ENCODE measurements at regions not wholly inside any gene's neighbourhood (a gene's known extent, or its start where the extent isn't known, plus 50 kb on each side); places are given as distances from the start of the nearest gene placed in this dataset.
"Not testable (repeated sequence)": the region's sequence is repeated elsewhere in the genome, so short reads cannot be mapped to it uniquely, and the experiment has no call there.

DNA sequence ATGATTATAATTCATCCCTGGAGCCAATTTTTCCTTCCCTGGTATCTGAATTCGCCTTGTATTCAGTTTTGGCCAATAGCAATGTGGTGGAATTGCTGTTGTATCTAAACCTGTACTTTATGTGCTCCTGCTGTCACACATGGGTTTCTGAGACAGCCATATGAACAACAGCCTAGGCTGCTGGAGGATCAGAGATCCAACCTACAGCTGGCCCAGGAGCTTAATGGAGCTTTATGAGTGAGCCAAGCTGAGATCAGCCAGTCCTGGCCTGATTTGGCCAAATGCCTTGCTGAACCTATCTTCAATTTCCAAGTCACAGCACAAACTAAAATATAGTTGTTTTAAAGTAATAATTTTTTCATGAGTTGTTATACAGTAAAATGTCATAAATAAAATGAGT is 1071.5 kb downstream of the PCDH7 start:
- DNase-seq, result no peak

- no peak for DNase-seq
These were observed 1073.7 kb downstream of the PCDH7 start for GRCh38 chr4:31793907-31794306.

- not testable (repeated sequence) for DNase-seq
These were observed 1076.9 kb downstream of the PCDH7 start for GRCh38 chr4:31797052-31797451.

DNA sequence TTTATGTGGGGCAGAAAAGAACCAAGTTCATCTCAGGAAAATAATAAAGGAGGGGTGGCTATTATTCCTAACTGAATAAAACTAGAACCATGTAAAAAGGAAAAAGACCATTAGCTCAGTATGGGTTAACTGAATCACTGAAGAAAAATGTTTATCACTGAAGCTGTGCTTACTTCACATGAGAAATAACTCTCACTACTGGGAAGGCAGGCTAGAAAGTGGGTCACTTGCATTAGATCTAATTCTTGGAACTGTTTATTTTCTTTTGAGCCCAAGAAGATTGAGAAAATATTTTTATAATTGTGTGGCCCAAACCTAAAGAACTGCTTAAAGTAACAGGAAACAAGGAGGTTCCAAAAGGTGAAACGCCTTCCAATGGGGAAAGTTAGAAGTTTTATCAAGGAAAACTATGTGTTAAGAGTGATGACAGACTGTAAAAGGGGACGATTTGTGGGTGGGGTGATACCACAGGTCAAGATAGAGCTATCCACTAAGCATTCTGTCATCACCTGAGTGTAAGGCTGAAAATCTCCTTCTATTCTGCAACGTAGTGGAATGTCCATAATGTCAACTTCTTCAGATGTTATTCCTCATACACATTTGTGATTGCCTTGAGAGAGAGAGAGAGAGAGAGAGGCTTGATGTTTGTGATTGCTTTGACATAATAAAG is 1083.5 kb downstream of the PCDH7 start:
- DNase-seq, result no peak

DNA sequence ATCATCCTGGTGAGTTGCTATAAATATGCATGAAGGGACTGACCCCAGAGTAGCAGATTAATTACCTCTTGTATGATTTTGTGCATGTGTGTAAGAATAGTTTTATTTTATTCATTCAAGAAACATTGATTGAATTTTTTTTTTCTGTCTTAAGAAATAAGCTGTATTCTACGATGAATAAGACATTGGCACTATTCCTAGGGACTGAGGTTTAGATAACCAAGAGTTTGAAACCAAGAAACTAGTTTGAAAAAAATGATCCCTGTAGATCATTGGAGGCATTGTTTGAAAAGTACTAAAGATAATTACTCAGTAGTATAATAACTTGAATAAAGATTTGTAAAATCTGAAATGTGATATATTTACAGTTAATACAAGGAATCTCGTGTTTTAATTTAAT is 1086.9 kb downstream of the PCDH7 start:
- DNase-seq, result no peak

GRCh38 chr4:31844350-31844749 is 1124.2 kb downstream of the PCDH7 start:
- DNase-seq, result no peak

DNA sequence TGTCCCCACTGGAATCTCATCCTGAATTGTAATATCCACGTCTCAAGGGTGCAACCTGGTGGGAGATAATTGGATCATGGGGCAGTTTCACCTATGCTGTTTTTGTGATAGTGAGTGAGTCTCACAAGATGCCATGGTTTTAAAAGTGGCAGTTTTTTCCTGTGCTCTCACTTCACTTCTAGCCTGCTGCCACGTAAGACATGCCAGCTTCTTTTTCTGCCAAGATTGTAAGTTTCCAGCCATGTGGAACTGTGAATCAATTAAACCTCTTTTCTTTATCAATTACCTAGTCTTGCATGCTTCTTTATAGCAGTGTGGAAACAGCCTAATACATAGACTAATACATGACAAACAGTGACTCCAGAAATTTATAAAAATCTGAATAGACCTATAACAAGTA is 1131.8 kb downstream of the PCDH7 start:
- no peak for DNase-seq

DNA sequence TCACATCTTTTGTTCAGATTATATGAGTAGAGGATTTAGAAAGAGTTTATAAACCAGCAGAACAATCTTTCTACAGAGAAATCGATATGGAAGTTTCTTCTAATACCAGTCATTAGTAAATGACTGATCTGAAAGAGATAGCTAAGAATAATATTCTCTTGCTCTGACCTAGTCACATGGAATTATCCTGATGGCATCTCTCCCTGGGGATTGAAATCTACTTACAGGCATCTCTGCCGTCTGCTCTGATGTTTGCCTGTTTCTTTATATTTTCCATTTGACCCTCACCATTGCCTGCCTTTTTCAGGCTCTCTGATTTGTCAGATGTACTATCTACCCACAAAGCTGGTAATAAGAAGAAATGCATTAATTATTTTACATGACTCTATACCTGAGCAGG is 1157.3 kb downstream of the PCDH7 start:
- no peak for DNase-seq

DNA sequence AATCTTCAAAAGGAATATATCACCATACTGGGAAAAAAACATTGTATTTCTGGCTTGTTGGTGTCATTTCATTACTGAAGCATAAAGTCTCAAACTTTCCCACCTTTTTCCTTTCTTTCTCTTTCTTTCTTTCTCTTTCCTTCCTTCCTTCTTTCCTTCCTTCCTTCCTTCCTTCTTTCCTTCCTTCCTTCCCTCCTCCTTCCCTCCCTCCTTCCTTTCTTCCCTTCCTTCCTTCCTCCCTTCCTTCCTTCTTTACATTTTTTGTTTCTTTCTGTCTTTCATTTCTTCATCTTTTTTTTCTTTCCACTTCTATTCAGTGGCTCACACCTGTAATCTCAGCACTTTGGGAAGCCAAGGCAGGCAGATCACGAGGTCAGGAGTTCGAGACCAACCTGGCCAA is 1160.7 kb downstream of the PCDH7 start:
- not testable (repeated sequence) for DNase-seq

DNA sequence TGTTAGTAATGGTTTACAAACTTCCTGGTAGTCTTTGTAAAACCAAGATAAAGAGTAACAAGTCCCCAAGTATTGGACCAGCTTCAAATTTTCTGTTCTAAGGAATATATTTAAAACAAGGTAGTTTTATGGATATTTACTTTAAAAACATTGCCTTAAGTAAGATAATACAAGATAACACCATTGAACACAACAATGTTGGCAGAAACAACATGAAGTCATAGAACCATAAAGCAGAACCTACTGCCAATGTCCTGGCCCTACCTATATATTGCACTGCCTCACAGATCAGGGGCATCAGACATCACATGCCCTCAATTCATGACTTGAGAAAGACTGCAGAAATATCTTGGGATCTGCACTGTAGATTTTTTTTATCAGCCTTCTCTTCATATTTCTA is 1176.2 kb downstream of the PCDH7 start:
- DNase-seq, result no peak

GRCh38 chr4:31905363-31905762 is 1185.2 kb downstream of the PCDH7 start:
- no peak for DNase-seq

GRCh38 chr4:31908261-31908660 is 1188.1 kb downstream of the PCDH7 start:
- DNase-seq, result no peak

DNA sequence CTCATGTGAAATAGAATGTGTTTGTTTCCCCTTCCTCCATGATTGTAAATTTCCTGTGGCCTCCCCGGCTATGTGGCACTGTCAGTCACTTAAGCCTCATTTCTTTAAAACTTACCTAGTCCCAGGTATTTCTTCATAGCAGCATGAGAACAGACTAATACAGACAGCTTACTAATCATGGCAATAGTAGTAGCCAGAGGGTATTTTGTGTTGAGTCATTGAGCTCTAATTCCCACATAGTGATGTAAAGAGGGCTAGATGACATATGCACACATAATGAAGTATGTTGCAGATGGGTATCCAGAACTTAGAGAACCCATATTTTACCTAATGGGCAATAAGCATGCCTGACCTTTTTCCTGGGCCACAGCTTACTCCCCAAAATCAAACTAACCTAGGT is 1197.2 kb downstream of the PCDH7 start:
- DNase-seq, result no peak

DNA sequence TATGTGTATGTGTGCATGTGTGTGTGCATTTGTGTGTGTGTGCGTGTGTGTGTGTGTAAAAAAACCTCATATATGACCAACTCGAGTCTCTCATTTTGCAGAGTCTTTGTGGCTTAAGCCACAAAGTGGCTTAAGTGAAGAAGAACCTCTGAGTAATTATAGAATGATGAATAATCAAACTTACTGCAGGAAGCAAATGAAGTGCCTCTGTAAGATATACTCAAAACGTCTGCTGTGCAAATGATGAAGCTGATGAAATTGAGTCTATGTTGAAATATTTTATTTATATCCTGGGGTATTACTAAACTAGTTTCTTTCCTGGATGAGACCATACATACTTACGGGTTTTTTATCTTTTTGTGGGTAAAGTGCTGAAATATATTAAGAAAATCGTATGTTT is 1198.7 kb downstream of the PCDH7 start:
- no peak for DNase-seq

GRCh38 chr4:31923634-31924033 is 1203.5 kb downstream of the PCDH7 start:
- DNase-seq, result no peak

DNA sequence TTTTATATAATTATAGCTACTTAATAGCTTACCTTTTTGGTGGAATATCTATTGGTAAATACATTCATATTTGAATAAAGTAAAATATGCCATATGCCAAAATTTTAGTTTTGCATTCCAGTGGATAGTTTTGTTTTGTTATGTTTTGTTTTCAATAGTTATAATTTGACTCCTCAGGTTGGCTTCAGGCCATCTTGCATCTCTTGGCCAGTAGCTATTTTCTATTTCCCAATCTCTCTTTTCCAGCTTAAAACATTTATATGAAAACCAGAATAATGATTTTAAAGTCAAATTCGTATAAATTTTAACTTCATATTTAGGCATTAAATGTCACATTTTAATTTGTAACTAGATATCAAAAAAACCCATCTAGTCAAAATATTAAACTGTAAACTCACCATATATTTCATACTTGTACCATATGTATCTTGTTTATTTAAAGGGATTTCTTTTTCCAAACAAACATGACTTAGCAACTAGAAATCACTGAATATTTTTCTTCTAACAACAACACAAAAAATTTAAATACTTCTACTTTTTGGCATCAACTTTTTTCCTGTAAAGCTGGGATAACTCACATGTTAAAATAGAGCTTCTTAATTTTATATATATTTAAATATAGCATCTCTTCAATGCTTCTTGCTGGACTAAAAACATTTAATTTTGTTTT is 1209.6 kb downstream of the PCDH7 start:
- no peak for DNase-seq

DNA sequence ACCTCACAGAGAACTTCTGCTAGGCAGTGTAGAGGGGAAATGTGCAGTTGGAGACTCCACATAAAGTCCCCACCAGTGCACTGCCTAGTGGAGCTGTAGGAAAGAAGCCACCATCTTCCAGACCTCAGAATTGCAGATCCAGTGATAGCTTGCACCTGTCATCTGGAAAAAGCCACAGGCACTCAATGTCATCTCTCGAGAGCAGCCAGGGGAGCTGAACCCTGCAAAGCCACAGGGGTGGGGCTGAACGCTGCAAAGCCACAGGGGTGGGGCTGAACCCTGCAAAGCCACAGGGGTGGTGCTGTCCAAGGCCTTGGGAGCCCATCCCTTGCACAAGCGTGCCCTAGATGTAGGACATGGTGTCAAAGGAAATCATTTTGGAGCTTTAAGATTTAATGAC is 1226.3 kb downstream of the PCDH7 start:
- DNase-seq, result no peak

DNA sequence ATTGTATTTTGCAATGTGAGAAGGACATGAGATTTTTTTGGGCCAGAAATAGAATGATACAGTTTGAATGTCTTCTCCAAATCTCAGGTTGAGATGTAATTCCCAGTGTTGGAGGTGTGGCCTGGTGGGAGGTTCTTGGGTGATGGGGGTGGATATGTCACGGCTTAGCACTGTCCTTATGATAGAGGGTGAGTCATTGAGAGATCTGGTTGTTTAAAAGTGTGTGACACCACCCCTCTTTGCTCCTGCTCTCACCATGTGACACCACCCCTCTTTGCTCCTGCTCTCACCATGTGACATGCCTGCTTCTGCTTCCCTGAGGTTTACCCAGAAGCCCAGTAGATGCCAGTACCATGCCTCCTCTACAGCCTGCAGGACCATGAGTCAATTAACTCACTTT is 1226.9 kb downstream of the PCDH7 start:
- DNase-seq, result no peak

GRCh38 chr4:31949045-31949444 is 1228.9 kb downstream of the PCDH7 start:
- no peak for DNase-seq

DNA sequence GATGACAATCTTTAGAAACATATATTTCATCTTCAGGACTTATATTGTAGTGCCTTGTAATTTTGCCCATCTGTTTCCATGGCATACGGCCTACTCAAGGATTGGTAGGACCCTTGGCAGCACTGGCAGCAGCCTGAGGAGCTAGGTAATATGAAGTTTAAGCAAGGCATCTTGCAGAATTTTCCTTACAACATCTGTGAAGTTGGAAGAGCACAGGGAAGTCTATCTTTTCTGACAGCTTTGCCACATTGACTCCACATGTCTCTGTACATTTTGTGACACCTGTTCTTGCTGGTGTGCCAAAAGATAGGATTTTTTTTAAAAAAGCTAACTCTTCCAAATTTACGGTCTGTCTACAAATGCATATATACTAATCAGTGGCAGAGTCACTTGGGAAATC is 1235.2 kb downstream of the PCDH7 start:
- DNase-seq, result no peak

GRCh38 chr4:31959972-31960371 is 1239.8 kb downstream of the PCDH7 start:
- DNase-seq, result no peak

DNA sequence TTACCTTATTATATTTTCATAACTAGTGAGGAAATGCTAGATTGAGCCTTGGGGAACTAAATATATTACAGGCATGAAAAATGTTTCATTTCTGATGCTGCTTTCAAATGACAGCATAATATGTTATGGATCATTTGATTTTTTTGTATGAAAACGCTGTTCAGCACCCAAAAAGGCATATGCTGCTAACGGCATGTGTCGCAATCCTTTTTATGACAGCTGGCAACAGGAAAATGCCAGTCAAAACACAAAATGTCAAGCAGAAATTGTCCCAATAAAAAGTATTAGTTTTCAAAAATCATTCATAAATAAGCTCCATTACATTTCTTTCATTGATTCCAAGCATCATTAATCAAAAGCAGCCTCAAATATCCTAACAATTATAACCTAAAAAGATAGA is 1244.5 kb downstream of the PCDH7 start:
- DNase-seq, result no peak

- no peak for DNase-seq
These were observed 1248.7 kb downstream of the PCDH7 start for GRCh38 chr4:31968842-31969241.

- no peak for DNase-seq
These were observed 1254.4 kb downstream of the PCDH7 start for GRCh38 chr4:31974490-31975002.

Measured in skin of body (tissue), 1 donor.